Right ventricle myocardium superior (tissue), 1 donor: ENCODE measurements at regions not wholly inside any gene's neighbourhood (a gene's known extent, or its start where the extent isn't known, plus 50 kb on each side); places are given as distances from the start of the nearest gene placed in this dataset.

Experiments
- ATAC-seq: fragments of 200-7000 bp; cut with Tn5 transposase; one replicate; pipeline ENCODE4 v1.9.1; 2020; ENCODE audit warnings: mild to moderate bottlenecking; ENCODE audit not compliant: poor library complexity
- DNase-seq: peaks from one replicate; pipeline ENCODE4 v3.0.0-alpha.2; 2020
- intact Hi-C: fragments of 100-400 bp; cut with DNase I; formaldehyde crosslinking; loops from one replicate; pipeline ENCODE4 v1.11.2; 2022
- donor health status: DM: no; HTN: yes; CAD: no; lungs with severe emphysema.

DNA sequence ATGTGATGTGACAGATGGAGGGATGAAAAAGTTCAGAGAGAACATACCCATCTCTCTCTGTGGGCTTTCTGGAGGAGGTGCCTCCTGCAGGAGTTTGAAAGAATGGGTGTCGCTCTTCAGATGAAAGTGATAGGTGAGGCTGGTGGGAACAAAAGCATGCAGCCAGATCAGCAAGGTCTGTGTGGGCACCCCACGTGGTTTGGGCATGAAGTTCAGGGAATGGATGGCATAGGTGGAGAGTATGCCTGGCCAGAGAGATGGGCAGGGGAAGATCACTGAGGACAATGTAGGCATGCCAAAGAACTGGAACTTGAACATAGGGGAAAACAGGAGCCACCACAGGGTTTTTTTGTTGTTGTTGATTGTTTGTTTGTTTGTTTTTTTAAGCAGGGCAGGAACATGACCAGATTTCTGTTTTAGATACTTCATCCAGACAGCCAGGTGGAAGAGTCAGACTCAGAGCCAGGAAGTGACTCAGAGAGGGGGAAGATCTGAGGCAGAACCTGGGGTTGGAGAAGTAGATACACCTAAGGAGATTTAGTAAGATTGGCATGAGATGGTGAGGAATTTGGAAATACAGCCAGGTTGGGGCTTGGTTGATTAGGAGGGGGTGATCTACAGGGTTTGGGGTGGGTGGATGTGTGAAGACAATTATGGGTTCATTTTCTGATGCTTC, 64.8 kb upstream of the CLSTN2 start:
- no peak for DNase-seq
- no peak for ATAC-seq
- intact Hi-C loops = no loop called here

DNA sequence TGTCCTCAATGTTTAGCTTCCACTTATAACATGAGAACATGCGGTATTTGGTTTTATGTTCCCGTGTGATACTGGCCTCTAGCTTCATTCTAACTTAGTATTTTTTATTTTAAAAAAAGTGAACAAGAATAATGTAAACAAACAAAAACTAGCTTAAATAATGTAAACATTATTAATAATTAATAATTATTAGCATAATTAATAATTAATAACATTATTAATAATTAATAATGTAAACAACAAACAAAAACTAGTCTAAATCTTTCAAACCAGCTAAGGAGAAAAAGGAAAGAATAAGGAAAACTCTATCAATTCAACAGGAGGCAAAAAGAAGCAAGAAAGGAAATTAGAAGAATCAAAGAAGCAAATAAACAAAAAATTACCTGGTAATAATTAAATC, 66.2 kb upstream of the CLSTN2 start:
- intact Hi-C loops = no loop called here
- ATAC-seq = no peak
- no peak for DNase-seq

DNA sequence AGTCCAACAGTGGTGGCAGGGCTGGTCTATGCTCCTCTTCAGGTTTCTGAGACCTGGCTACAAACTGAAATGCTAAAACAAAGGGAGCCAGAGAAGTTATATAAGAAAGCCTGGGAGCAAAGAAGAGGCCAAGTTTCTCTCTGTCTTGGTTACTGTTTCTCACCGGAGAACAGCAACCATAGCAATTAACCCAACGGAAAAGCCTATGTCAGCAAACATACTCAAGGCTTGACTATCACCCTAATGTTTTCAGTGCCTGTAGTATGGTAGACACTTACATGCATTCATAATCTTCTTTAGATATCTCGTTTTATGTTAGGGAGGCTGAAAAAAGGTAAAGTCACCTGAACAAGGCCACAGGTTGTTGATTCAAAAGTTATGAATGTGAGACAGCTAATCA, 86.3 kb upstream of the CLSTN2 start:
- ATAC-seq (no peak), DNase-seq (no peak)
- intact Hi-C loops = no loop called here

DNA sequence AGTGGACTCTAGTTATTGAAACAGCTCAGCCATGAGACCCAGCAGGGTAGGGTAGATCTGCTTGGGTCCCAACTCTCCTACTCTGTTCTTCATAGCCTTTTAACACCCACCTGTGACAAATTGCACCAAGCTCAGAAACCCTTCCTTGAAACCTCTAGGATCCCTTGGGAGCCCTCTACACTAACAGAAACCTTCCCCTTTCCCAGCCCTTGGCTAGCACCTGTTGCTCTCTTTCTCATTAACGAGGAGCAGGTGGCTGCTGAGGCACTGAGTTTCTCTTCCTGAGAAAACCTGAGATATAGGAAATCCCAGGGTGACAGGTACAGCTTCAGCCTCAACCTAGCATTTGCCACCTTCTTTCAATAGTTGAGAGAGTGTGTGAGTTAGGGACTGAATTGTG, 88.3 kb upstream of the CLSTN2 start:
- intact Hi-C loops = no loop called here
- no peak for DNase-seq
- ATAC-seq = no peak

DNA sequence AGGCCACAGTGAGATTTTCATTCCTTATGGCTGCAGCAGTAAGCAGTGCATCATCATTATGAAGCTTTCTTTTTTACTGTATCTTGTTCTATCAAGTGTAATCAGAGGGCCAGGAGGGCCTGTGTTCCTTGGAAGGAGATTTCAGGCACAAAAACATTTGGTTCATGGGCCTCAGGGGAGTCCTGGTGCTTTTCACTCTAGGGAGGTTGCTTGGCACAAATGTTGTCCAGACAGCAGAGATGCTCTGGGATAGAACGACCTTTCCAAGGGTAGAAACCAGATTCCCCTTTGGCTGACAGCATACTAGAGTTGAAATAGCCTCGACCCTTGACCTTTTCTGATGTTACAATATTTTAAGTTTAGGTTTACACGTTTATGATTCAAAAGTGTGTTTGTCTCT, 95.3 kb upstream of the CLSTN2 start:
- no peak for DNase-seq
- peak; percentile 39 for ATAC-seq
- intact Hi-C loops = no loop called here

DNA sequence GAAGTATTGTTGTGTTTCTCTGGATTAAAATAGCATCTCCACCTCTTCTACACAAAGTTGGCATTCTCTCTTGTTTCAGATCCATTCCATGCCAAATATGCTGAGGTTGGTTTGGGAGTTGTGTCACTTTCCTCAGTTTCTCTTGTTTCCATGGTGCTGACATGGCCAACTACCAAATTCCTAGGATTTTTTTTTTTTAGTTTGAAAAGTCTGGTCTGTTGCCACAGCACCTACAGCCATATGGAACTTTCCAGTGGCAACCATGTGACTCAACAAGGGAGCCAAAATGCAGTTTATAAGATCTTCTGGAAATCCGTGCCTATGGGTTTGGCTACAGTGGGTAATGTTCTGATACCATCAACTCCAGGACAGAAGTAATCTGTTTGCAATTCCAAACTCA, 96.0 kb upstream of the CLSTN2 start:
- ATAC-seq (no peak), DNase-seq (no peak)
- intact Hi-C loops = no loop called here

DNA sequence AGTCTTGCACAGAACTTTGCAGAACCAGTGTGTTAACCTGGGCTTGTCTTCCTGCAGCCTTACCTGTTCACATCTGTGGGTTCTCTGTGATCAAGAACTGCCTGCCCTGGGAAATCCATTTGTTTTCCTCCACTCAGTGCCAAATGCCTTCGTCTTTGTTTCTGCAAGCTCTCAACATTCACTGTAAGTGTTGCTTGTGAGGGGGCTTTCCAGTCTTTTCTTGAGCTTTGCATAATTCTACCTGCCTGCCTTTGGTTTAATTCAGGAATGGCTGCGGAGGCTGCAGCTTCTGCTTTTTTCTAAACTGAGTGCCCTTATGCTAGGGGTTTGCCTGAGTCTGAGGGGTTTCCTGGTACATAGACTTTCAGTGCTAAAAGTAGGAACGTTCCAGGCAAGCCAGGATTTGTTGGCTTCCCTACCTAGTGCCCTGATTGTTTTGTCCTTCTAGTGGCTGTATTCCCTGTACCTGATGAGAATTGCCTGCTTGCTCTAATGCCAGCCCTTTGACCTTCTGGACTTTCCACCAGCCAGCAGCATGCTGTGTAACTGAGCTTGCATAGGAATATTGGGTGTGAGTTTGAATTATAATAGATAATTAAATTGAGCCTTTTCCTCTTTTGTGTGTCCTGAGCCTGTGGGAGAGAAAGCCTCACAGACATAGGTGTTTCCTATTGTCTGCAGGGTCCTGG, 96.6 kb upstream of the CLSTN2 start:
- ATAC-seq (peak; percentile 46), DNase-seq (no peak)
- intact Hi-C loops = no loop called here

- ATAC-seq = peak; percentile 49
- intact Hi-C loops = no loop called here
- no peak for DNase-seq
Measured at GRCh38 chr3:139836698-139837464, 98.1 kb upstream of the CLSTN2 start.

- ATAC-seq = peak; percentile 34
- intact Hi-C loops = no loop called here
- no peak for DNase-seq
Measured at GRCh38 chr3:139835830-139836683, 98.9 kb upstream of the CLSTN2 start.

DNA sequence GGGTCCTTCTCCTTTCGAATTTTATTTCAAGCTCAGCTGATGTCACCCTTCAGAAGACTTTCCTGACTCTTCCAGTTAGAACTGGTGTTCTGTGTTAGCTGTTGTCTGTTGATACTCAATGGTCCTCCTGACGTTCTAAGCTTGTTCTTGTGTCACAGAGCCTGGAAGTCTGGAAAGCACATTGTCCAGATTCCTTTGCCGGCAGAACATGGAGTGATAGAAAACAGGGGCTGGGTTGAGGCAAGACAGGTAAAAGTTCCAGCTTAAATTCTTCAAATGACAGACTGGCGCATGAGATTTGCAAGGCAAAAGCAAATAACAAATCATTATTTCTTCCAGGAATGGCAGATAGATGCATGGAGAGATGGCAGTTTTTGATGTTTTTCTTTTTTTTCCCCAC, 102.0 kb upstream of the CLSTN2 start:
- ATAC-seq (no peak), DNase-seq (no peak)
- intact Hi-C loops = no loop called here

DNA sequence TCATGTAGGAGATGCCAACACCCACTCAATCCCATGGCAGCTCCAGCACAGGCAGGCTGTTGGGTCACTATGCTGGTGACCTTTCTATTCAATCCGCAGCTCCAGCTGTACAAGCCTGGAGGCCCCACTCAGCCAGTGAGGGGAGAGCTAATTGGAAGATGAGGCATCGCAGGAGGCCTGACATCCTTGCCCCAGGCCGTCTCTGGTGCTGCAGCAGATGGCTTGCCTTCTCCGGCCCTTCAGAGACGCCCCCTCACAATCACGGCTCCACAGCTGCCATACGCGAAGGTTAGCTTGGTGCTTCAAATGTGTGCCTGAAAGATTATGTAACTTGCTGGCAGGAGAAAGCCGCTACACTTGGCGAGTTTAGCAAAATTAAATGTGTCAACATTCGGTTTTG, 104.2 kb upstream of the CLSTN2 start:
- ATAC-seq (peak; percentile 89), DNase-seq (peak; percentile 72)
- intact Hi-C loops = no loop called here

DNA sequence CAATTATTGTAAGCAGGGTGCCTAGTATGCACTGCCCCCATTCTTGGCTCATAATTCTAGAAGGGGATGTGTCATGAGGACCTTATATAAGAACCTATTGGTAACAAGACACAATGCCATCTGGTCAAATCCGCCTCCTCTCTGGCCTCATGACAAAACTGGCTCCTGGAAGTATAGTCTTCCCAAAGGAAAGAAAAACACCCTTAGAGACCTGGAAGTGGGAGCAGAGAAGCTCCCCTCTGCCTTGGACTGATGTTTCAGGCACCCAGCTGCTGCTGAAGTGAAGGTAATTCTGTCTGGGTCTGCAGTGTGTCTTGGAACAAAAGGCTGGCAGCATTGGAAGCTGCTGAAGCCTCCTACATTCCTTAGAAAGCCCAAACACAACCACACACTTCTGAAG, 107.2 kb upstream of the CLSTN2 start:
- DNase-seq (no peak), ATAC-seq (no peak)
- intact Hi-C loops = no loop called here

DNA sequence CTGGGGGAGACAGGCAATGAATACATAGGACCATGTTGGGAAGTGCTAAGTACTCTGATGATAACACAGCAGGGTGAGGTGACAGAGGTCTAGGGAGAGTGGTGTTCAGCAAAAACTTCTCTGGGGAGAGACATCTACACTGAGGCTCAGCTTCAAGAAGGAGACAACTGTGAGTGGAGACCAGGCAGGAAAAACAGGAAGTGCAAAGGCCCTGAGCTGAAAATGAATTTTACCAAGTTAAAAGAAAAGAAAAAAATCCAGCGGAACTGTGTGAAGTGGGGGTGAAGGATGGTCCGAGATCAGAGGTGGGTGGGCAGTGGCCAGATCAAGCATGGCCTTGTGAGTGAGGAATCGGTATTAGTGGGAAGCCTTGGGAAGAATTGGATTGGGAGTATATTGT, 110.1 kb upstream of the CLSTN2 start:
- DNase-seq = no peak
- intact Hi-C loops = no loop called here
- no peak for ATAC-seq

GRCh38 chr3:139814646-139815045, 120.3 kb upstream of the CLSTN2 start:
- ATAC-seq (no peak), DNase-seq (no peak)
- intact Hi-C loops = no loop called here

DNA sequence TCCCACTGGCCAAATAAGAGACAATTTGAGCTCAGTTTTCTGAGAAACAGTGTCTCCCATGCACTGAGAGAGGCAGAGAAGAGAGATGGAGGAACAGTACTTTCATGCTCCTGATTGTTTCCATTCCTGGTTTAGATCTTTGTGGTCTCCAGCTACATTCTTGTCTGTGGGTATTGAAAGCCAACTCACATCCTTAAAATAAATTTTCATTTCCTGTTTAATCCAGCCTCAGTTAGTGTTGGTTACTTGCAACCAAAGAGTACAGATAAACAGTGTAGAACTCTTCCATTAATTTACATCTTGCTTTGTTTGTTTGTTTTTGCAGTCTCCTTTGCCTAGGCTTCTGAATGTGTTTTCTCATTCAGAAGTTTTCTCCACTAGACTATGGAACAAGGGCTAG, 123.7 kb upstream of the CLSTN2 start:
- ATAC-seq (no peak), DNase-seq (no peak)
- intact Hi-C loops = no loop called here

GRCh38 chr3:139808201-139808600, 126.8 kb upstream of the CLSTN2 start:
- no peak for DNase-seq
- no peak for ATAC-seq
- intact Hi-C loops = no loop called here

GRCh38 chr3:139803294-139803693, 125.5 kb upstream of the NMNAT3 start:
- no peak for DNase-seq
- ATAC-seq = no peak
- intact Hi-C loops = no loop called here

DNA sequence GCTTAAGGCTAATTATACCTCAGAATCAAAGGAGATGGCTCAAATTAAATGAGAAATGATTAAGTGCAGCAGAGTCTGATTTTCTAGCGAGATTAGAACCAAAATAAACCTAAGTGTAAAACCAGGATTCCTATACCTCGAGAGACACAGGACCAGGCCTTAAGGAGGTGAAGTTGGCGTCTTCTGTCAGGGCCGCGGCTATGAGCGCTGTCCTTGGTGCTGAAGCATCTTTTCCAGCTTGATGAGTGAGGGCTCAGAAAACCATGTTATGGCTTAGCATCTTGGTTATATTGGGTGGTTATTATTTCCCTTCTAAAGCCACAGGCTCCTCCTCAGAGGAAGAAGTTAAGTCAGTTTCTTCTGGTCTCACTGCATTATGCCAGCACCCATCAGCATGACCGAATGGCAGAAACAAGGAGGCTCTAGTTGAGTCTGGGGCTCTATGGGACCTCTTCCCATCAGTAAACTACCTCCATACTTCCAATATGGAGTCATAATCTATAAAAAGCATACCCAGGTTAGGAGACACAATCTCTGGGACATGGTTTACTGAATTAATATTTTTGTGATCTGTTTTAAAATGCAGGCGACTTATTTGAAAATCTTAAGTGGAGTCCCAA, 120.1 kb upstream of the NMNAT3 start:
- DNase-seq (peak; percentile 51), ATAC-seq (peak; percentile 48)
- intact Hi-C loops = no loop called here
